ENCODE measurements at regions not wholly inside any gene's neighbourhood (a gene's known extent, or its start where the extent isn't known, plus 50 kb on each side); places are given as distances from the start of the nearest gene placed in this dataset.

DNA sequence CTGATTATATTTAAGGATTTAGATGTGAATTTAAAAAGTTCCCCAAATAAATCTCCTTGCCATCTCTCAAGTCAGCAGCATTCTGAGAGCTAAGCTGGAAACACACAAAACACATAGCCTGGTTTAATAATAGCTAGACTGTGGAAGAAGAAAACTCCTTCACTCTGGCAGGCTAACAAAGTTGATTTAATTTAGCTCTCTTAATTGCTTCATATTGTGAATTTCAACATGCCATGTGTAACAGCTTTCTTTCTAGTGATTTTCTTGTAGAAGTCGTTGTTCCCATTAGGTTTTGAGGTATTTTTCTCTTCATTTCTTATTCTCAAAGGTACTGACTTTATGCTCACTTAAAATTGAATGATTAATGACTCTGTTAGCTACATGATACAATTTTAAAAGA lies 216.8 kb upstream of the AKR1E2 start:
- 83% methylated on average over 1 of the region's 1 CpG for WGBS (ENCODE audit: low lambda C conversion rate, missing lambda C conversion rate)
- Histone ChIP-seq H2AFZ (no peak overlapping the region), H3K4me3 (no peak overlapping the region), H3K4me1 (ENCODE audit: insufficient read depth) (no peaks in the 10 kb centered on the region), H3K36me3 (replicated peaks; ENCODE audit: insufficient read depth, low read depth) (no peaks in the 10 kb centered on the region), H3K9me2 (replicated peaks; ENCODE audit: insufficient read depth) (no peaks in the 10 kb centered on the region), H3K9me3 (ENCODE audit: low read depth) (no peaks in the 10 kb centered on the region), H4K20me1 (ENCODE audit: insufficient read depth, poor library complexity, severe bottlenecking) (no peaks in the 10 kb centered on the region), H3K27ac (no peak overlapping the region), H3K27me3 (no peaks in the 10 kb centered on the region), H3K4me2 (no peak overlapping the region), H3K79me2 (no peaks in the 10 kb centered on the region)
- no peak for DNase-seq (ENCODE audit: low spot score)
- TF ChIP-seq EZH2 (IDR thresholded peaks at IDR 0.05; ENCODE audit: borderline replicate concordance) = no peak
- no peak for TF ChIP-seq EZH2phosphoT487 (IDR thresholded peaks at IDR 0.05; ENCODE audit: low read depth, severe bottlenecking, unreplicated experiment)
- TF ChIP-seq, protein P1, sequence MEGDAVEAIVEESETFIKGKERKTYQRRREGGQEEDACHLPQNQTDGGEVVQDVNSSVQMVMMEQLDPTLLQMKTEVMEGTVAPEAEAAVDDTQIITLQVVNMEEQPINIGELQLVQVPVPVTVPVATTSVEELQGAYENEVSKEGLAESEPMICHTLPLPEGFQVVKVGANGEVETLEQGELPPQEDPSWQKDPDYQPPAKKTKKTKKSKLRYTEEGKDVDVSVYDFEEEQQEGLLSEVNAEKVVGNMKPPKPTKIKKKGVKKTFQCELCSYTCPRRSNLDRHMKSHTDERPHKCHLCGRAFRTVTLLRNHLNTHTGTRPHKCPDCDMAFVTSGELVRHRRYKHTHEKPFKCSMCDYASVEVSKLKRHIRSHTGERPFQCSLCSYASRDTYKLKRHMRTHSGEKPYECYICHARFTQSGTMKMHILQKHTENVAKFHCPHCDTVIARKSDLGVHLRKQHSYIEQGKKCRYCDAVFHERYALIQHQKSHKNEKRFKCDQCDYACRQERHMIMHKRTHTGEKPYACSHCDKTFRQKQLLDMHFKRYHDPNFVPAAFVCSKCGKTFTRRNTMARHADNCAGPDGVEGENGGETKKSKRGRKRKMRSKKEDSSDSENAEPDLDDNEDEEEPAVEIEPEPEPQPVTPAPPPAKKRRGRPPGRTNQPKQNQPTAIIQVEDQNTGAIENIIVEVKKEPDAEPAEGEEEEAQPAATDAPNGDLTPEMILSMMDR (IDR thresholded peaks at IDR 0.05; ENCODE audit: poor library complexity) = no peak

DNA sequence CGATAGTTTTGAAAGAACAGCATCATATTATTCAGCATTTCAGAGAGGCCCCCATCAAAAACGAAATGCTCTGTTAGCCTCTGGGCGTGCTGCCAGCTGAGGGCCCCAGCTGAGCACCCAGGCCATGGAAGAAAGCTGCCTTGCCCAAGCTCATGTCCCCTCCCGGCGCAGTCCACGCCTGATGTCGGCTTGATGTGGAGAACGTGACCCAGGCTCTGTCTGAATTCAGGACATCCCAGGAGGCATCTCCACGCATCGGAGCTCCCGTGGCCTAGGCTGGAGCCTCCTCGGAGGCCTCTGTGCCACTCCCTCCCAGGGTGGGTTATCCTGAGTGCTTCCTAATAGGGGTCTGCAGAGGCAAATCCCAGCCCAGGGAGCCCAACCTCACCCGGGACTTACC lies 218.3 kb upstream of the AKR1E2 start:
- Histone ChIP-seq H3K9me3 (ENCODE audit: low read depth) (no peaks in the 10 kb centered on the region), H3K27me3 (no peaks in the 10 kb centered on the region), H3K4me1 (ENCODE audit: insufficient read depth) (no peaks in the 10 kb centered on the region), H3K79me2 (no peaks in the 10 kb centered on the region), H3K4me2 (no peak overlapping the region), H4K20me1 (ENCODE audit: insufficient read depth, poor library complexity, severe bottlenecking) (no peaks in the 10 kb centered on the region), H2AFZ (no peak overlapping the region), H3K4me3 (no peak overlapping the region), H3K36me3 (replicated peaks; ENCODE audit: insufficient read depth, low read depth) (no peaks in the 10 kb centered on the region), H3K27ac (no peak overlapping the region), H3K9me2 (replicated peaks; ENCODE audit: insufficient read depth) (no peaks in the 10 kb centered on the region)
- DNase-seq (ENCODE audit: low spot score) = no peak
- TF ChIP-seq EZH2phosphoT487 (IDR thresholded peaks at IDR 0.05; ENCODE audit: low read depth, severe bottlenecking, unreplicated experiment) (no peak), EZH2 (IDR thresholded peaks at IDR 0.05; ENCODE audit: borderline replicate concordance) (no peak)
- TF ChIP-seq, protein P1 (IDR thresholded peaks at IDR 0.05; ENCODE audit: poor library complexity) = no peak
- 83% methylated on average over 13 of the region's 13 CpGs for WGBS (ENCODE audit: low lambda C conversion rate, missing lambda C conversion rate)

DNA sequence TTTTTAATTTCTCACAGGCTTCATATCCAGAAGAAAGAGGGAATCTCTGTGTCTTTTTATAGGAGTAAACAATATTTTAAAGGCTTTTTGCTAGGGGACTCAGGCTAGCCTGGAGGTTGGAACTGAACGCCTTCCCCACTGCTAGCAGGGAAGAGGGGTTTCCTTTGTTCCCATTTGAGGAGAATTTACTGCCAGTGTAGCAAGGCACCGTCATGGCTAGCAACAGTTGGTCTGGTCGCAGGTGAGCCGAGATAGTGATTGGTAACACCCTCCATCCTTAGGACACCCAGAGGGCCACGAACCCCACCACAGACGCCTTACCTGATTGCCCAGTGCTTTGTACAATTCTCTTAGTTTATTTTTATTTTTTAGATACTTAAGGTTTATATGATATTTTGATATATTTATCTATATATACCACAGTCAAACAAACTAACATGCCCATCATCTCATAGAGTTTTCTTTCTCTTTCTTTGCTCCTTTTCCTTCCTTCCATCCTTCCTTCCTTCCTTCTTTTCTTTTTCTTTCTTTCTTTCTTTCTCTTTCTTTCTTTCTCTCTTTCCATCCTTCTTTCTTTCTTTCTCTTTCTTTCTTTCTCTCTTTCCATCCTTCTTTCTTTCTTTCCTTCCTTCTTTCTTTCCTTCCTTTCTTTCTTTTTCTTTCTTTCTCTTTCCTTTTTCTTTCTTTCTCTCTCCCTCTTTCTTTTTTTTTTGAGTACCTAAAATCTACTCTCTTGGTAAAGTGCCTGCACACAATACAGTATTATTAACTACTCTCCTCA lies 219.0 kb upstream of the AKR1E2 start:
- Histone ChIP-seq H3K4me3 (no peak overlapping the region), H3K4me2 (no peak overlapping the region), H2AFZ (no peak overlapping the region), H3K9me2 (replicated peaks; ENCODE audit: insufficient read depth) (no peaks in the 10 kb centered on the region), H3K79me2 (no peaks in the 10 kb centered on the region), H3K9me3 (ENCODE audit: low read depth) (no peaks in the 10 kb centered on the region), H3K27me3 (no peaks in the 10 kb centered on the region), H3K36me3 (replicated peaks; ENCODE audit: insufficient read depth, low read depth) (no peaks in the 10 kb centered on the region), H4K20me1 (ENCODE audit: insufficient read depth, poor library complexity, severe bottlenecking) (no peaks in the 10 kb centered on the region), H3K27ac (no peak overlapping the region), H3K4me1 (ENCODE audit: insufficient read depth) (no peaks in the 10 kb centered on the region)
- 71% methylated on average over 6 of the region's 6 CpGs for WGBS (ENCODE audit: low lambda C conversion rate, missing lambda C conversion rate)
- DNase-seq (ENCODE audit: low spot score) = no peak
- TF ChIP-seq, protein P1 (IDR thresholded peaks at IDR 0.05; ENCODE audit: poor library complexity) = no peak
- TF ChIP-seq EZH2phosphoT487 (IDR thresholded peaks at IDR 0.05; ENCODE audit: low read depth, severe bottlenecking, unreplicated experiment) = no peak
